ENCODE measurements at regions not wholly inside any gene's neighbourhood (a gene's known extent, or its start where the extent isn't known, plus 50 kb on each side); places are given as distances from the start of the nearest gene placed in this dataset.

DNA sequence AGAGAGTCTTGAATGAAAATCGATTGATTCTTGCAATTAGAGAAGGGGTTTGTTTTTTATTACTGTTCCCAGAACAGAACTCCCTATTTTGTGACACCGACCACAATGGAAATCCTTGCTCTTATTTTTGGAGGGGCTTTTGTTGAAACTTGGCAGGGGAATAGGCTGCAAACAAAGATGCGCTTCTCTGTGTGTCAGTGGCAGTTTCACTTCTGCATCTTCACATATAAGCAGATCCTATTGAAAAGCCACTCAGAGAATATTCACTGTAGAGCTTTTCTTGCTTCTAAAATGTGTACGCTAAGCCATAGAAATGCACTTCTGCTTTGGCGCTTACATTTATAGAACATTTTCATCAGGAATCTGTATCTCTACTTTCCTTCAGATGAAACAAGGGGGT lies 1822.4 kb upstream of the SEL1L start:
- TF ChIP-seq CTCF (IDR thresholded peaks at IDR 0.05): no peak
- TF ChIP-seq POLR2A (IDR thresholded peaks at IDR 0.05): no peak
